GM23338 (cell line): ENCODE measurements at regions not wholly inside any gene's neighbourhood (a gene's known extent, or its start where the extent isn't known, plus 50 kb on each side); places are given as distances from the start of the nearest gene placed in this dataset.

Experiments used
- ATAC-seq: fragments of 200-7000 bp; cut with Tn5 transposase; 3 replicates; pipeline ENCODE4 v1.9.1; 2020
- DNase-seq: peaks from one replicate; pipeline ENCODE4 v3.0.0-alpha.2; 2015; ENCODE audit warnings: low spot score
- H2AFZ ChIP-seq: fragments of 200-600 bp; sonication (generic); 2 replicates; pipeline ENCODE4 v1.8.0; 2016; ENCODE audit warnings: antibody characterized with exemption, mild to moderate bottlenecking, moderate library complexity
- H3F3A ChIP-seq: fragments of 200-600 bp; sonication (generic); replicated peaks from 2 replicates; pipeline ENCODE4 v1.8.0; 2017; ENCODE audit warnings: antibody characterized with exemption, mixed run types, low read depth
- H3K27ac ChIP-seq: fragments of 200-600 bp; sonication (generic); 2 replicates; pipeline ENCODE4 v1.6.1; 2016; ENCODE audit warnings: low read depth
- H3K27me3 ChIP-seq: fragments of 200-600 bp; sonication (generic); 2 replicates; pipeline ENCODE4 v1.8.0; 2016; ENCODE audit warnings: mild to moderate bottlenecking, mixed run types, moderate library complexity; ENCODE audit not compliant: insufficient read depth
- H3K36me3 ChIP-seq: fragments of 200-600 bp; sonication (generic); 2 replicates; pipeline ENCODE4 v1.8.0; 2016; ENCODE audit warnings: mild to moderate bottlenecking; ENCODE audit not compliant: insufficient read depth
- H3K4me1 ChIP-seq: fragments of 200-600 bp; sonication (generic); 2 replicates; pipeline ENCODE4 v1.8.0; 2016; ENCODE audit warnings: mild to moderate bottlenecking, moderate library complexity; ENCODE audit not compliant: insufficient read depth
- H3K4me2 ChIP-seq: fragments of 200-600 bp; sonication (generic); 2 replicates; pipeline ENCODE4 v1.7.1; 2017; ENCODE audit warnings: mixed run types
- H3K4me3 ChIP-seq: fragments of 200-600 bp; sonication (generic); 2 replicates; pipeline ENCODE4 v1.6.1; 2016; ENCODE audit warnings: mixed run types
- H3K79me2 ChIP-seq: fragments of 200-600 bp; sonication (generic); replicated peaks from 2 replicates; pipeline ENCODE4 v1.8.0; 2017; ENCODE audit warnings: mild to moderate bottlenecking; ENCODE audit not compliant: insufficient read depth
- H3K9me2 ChIP-seq: fragments of 200-600 bp; sonication (generic); 2 replicates; pipeline ENCODE4 v1.8.0; 2017; ENCODE audit not compliant: insufficient read depth
- H4K20me1 ChIP-seq: fragments of 200-600 bp; sonication (generic); replicated peaks from 2 replicates; pipeline ENCODE4 v1.8.0; 2017; ENCODE audit warnings: mild to moderate bottlenecking; ENCODE audit not compliant: insufficient read depth
- H3K27ac Mint-ChIP-seq: 2 replicates; pipeline ENCODE4 v1.8.0; 2020; ENCODE audit warnings: inconsistent platforms, mild to moderate bottlenecking, moderate library complexity, mixed read lengths
- H3K27me3 Mint-ChIP-seq: 3 replicates; pipeline ENCODE4 v1.8.0; 2022; ENCODE audit warnings: low read depth, mild to moderate bottlenecking, moderate library complexity, mixed read lengths, inconsistent platforms; ENCODE audit not compliant: insufficient read depth, poor library complexity
- H3K36me3 Mint-ChIP-seq: 3 replicates; pipeline ENCODE4 v1.8.0; 2021; ENCODE audit warnings: low read depth, mild to moderate bottlenecking, inconsistent platforms, moderate library complexity, mixed read lengths
- H3K4me1 Mint-ChIP-seq: 3 replicates; pipeline ENCODE4 v1.8.0; 2020; ENCODE audit warnings: mild to moderate bottlenecking, inconsistent platforms, mixed read lengths
- H3K4me3 Mint-ChIP-seq: 3 replicates; pipeline ENCODE4 v1.8.0; 2021; ENCODE audit warnings: moderate library complexity, mild to moderate bottlenecking, inconsistent platforms, mixed read lengths
- H3K9me3 Mint-ChIP-seq: 3 replicates; pipeline ENCODE4 v1.8.0; 2020; ENCODE audit warnings: moderate library complexity, mild to moderate bottlenecking, inconsistent platforms, mixed read lengths
- CREB1 ChIP-seq: fragments of 250-450 bp; sonication (Bioruptor Pico); IDR thresholded peaks from 2 replicates; pipeline ENCODE4 v1.5.0; 2020; ENCODE audit warnings: low read depth, mild to moderate bottlenecking, moderate library complexity
- ETS1 ChIP-seq: IDR thresholded peaks from 2 replicates; pipeline ENCODE4 v1.6.1; 2016; ENCODE audit warnings: antibody characterized with exemption
- EZH2 ChIP-seq: fragments of 200-600 bp; sonication (generic); IDR thresholded peaks from one replicate; pipeline ENCODE4 v1.8.0; 2017; ENCODE audit warnings: antibody characterized with exemption, mild to moderate bottlenecking, low read depth; ENCODE audit not compliant: unreplicated experiment
- JUNB ChIP-seq: IDR thresholded peaks from one replicate; pipeline ENCODE4 v1.6.1; 2016; ENCODE audit warnings: antibody characterized with exemption; ENCODE audit not compliant: unreplicated experiment
- NANOG ChIP-seq: IDR thresholded peaks from 2 replicates; pipeline ENCODE4 v1.6.1; 2016; ENCODE audit warnings: antibody characterized with exemption, borderline replicate concordance
- ZNF331 ChIP-seq: fragments of 250-450 bp; sonication (Bioruptor Pico); IDR thresholded peaks from 2 replicates; pipeline ENCODE4 v1.5.0; 2020; ENCODE audit warnings: low read depth, mild to moderate bottlenecking, moderate library complexity
- ZNF462 ChIP-seq: fragments of 250-450 bp; sonication (Bioruptor Pico); IDR thresholded peaks from 2 replicates; pipeline ENCODE4 v1.5.0; 2020; ENCODE audit warnings: mild to moderate bottlenecking, moderate library complexity

- TF ChIP-seq ZNF462 (no peak), ETS1 (no peak), CREB1 (no peak), NANOG (no peak), EZH2 (no peak)
Observed at GRCh38 chr17:31787857-31788570, 71.0 kb downstream of the COPRS start (continued).

- Mint-ChIP-seq H3K4me3 (no peak overlapping the region), H3K27ac (no peak overlapping the region), H3K36me3 (no peaks in the 10 kb centered on the region), H3K4me1 (no peaks in the 10 kb centered on the region), H3K27me3 (no peaks in the 10 kb centered on the region), H3K9me3 (no peaks in the 10 kb centered on the region; the same call in 2 of the 3 replicates)
- H3K9me2 ChIP-seq = no peaks in the 10 kb centered on the region
- ATAC-seq (no peak), DNase-seq (no peak)
- H2AFZ ChIP-seq = no peak overlapping the region
- no peak overlapping the region for H3K27ac ChIP-seq
- H3K4me2 ChIP-seq = no peak overlapping the region
- no peaks in the 10 kb centered on the region for H3K27me3 ChIP-seq
- no peaks in the 10 kb centered on the region for H3K79me2 ChIP-seq
- no peaks in the 10 kb centered on the region for H3K36me3 ChIP-seq
- H3K4me1 ChIP-seq = no peaks in the 10 kb centered on the region
- no peak overlapping the region for H3K4me3 ChIP-seq
- H3F3A ChIP-seq = no peaks in the 10 kb centered on the region
- H4K20me1 ChIP-seq = no peaks in the 10 kb centered on the region
- TF ChIP-seq JUNB (no peak), ZNF331 (CRISPR knock-in tag) (no peak), NANOG (no peak), ZNF462 (no peak)
Observed at GRCh38 chr17:31786796-31787481, 72.1 kb downstream of the COPRS start.
